COLO829 (cell line): ENCODE measurements at regions not wholly inside any gene's neighbourhood (a gene's known extent, or its start where the extent isn't known, plus 50 kb on each side); places are given as distances from the start of the nearest gene placed in this dataset.
"Not testable (repeated sequence)": the region's sequence is repeated elsewhere in the genome, so short reads cannot be mapped to it uniquely, and the experiment has no call there.

Experiments used
- DNase-seq: peaks from one replicate; pipeline ENCODE4 v3.0.0; 2012; ENCODE audit warnings: low spot score

GRCh38 chr21:16420031-16420724 is 690.4 kb downstream of the USP25 start:
- DNase-seq = no peak

GRCh38 chr21:16421007-16421406 is 691.2 kb downstream of the USP25 start:
- no peak for DNase-seq

DNA sequence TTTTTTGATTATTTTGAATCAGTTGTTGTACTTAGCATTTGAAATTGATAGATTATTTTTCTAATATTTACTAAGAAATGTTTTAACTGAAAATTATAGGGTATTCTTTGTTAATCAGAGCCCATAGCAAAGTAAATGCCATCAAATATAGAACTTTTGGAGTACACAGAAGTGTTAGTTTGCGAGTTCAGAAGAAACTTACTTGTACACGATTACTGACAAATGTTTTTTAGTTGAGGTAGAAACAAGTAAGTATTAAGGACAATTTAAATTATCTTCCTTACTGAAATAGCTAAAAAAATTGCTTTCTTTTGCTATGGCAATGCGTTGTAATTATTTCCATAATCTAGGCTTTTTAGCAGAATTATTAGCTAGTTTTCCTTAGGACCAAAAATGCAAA is 692.2 kb downstream of the USP25 start:
- no peak for DNase-seq

GRCh38 chr21:16422702-16423101 is 692.9 kb downstream of the USP25 start:
- no peak for DNase-seq

GRCh38 chr21:16423921-16424320 is 694.1 kb downstream of the USP25 start:
- DNase-seq = no peak

DNA sequence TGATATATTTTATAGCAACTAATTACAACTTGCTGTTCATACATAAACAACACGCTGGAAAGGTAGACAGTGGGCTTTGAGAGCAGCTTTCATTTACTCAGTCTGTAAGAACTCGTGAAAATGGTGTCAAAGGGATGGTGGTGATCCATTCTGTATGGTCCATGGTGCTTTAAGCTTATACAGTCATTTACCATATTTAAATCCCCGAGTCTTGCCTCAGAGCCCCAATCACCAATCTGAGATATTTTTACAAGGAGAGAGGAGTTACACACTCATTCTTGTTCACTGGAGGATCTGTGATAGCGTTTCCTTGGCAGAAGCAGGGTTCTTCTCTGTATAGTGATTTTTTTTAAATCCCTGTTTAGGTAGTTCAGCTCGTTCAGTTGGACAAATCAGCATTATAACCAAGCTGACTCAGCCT is 694.6 kb downstream of the USP25 start:
- DNase-seq = no peak

DNA sequence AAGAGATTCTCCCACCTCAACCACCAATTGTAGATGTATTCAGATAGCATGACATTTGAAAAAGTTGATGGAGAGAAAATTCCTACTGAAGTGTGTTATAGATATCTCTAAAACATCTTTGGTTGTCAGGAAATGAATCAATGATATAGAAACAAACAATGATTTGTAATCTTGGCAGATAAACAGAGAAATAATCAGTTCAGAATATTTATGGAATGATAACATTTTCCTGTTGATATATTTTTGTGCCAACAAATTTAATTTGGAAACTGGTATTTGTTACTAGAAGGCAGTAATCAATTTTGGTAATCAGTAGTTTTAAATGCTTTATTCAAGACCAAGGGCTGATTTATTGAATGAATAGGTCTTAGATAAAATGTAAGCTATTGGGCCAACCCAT is 695.6 kb downstream of the USP25 start:
- no peak for DNase-seq

DNA sequence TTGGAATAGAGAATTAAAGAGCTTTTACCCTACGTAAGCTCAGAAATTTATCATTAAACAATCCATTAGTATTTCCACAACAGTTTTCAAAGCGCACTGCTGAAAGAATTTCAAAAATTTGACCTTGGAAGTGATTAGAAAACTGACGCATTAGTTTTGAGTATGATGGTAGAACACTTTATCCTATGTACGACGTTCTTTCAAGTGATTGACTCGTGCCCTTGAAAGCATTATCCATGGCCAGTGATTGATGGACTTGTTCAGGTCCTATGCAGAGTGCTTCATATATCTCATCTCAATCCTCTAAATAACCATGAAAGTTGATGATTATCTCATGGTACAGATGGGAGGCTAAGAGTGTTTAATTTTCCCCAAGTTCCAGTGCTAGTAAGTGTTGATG is 697.2 kb downstream of the USP25 start:
- no peak for DNase-seq

DNA sequence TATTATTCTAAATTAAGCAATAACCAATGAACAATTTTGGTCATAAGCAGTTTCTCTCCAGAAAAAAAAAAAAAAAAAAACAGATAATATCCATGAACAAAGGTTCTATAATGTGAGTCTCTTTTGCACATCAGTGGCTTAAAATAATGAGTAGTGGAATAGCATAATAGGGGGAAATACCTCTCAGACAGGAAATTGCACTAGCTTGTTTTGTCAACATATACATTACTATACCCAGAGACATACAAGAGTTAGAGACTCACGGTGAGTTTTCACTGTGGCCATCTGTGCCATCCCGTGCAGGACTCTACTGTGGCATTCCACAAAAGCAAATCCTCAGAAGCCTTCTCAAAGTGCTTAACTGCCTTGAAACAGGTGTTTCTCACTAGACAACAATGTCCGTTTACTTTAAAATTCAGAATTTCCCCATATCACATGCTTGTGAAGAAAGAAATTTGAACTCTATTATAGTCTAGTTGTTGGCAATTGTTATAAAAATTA is 697.9 kb downstream of the USP25 start:
- no peak for DNase-seq

DNA sequence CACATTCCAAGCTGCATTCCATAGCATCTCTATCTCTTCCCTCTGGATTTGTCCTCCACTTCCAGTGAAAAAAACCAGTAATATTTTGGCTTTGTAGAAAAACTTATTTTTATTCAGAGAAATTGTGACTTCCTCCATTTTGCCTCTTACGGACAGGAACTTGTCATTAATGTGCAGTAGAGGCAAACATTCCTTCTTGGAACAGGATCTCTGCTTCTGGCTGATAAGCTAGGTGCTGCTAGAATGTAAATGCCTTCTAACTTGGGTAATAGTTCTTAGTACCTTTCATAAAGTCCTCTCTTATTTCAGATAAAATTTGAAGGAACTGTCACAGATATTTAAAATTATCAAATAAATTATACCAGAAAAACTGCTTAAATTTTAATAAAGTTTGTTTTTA is 707.8 kb downstream of the USP25 start:
- DNase-seq = no peak

DNA sequence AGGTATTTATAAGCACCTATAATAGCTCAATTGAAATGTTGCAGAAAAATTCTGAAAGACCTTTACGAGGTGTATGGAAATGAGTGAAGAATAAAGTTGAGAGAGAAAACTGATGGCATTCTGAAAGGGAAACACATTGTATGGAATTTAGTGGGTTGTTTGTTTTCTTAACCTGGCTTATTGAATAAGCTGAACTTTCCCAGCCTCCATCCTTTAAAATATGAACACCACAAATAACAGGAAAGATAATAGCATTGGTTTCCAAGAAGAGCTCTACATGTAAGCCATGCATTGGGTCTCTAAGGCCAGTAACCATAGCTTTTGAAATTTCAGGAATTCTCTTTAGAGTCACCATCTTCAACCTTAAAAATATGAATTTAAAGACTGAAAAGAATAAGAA is 709.0 kb downstream of the USP25 start:
- DNase-seq = no peak

DNA sequence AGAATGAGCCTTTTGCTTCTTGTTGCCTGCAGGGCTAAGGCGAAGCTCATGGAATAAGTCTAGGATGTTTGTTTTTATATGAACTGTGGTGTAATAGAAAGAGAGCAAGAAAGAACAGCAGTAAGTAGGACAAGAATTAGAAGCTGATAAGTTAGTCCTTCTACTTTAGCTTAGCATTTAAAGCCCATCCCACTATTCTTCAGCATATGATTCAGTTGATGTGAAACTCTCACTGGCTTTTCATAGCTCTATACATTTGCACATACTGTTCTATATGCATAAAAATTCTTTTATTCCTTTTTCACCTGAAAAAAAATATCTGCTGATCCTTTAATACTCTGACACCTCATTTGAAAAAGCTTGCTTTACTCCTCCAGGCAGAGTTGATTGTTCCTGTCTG is 712.0 kb downstream of the USP25 start:
- DNase-seq = no peak

DNA sequence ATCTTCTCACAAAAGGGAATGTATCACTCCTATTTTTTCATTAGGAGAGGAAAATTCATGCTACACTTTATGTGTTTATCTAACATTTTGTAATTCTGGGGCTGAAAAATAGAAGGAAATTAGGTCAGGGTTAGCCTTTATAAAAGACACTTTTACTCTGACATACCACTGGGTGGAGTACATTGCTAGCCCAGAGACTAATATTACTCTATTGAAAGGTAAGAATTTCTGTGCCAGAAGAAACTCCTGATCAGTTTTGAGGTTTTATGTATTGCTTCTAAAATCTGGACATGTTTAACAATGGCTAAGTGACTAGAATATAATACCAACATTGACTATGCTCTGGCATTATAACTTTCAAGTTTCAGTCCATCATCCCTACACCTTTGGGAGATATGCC is 724.6 kb downstream of the USP25 start:
- no peak for DNase-seq

- DNase-seq = no peak
These were observed 725.7 kb downstream of the USP25 start for GRCh38 chr21:16455526-16455925.

GRCh38 chr21:16455978-16456377 is 726.2 kb downstream of the USP25 start:
- no peak for DNase-seq

- DNase-seq = no peak
These were observed 727.7 kb downstream of the USP25 start for GRCh38 chr21:16457498-16457897.

- DNase-seq = no peak
These were observed 731.2 kb downstream of the USP25 start for GRCh38 chr21:16460936-16461335.

DNA sequence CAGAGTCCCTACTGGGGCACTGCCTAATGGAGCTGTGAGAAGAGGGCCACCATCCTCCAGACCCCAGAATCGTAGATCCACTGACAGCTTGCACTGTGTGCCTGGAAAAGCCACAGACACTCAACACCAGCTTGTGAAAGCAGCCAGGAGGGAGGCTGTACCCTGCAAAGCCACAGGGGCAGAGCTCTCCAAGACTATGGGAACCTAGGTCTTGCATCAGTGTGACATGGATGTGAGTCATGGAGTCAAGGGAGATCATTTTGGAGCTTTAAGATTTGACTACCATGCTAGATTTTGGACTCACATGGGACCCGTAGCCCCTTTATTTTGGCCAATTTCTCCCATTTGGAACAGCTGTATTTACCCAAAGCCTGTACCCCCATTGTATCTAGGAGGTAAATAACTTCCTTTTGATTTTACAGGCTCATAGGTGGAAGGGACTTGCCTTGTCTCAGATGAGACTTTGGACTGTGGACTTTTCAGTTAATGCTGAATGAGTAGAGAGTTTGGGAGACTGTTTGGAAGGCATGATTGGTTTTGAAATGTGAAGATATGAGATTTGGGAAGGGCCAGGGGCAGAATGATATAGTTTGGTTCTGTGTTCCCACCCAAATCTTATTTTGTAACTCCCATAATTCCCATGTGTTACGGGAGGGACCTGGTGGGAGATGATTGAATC is 734.6 kb downstream of the USP25 start:
- not testable (repeated sequence) for DNase-seq

DNA sequence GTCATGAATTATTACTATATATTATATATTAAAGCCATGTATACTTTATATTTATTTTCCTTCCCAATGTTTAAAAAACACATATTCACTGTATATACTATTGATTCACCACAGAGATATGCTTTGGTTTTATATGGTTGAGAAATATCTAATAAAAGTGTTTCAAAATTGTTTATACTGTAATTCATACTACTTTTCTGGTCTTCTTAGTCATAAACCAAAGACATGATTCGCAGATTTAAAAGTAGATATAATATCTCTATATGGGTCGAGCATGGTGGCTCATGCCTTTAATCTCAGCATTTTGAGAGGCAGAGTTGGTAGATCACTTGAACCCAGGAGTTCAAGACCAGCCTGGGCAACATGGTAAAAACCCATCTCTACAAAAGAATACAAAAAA is 738.4 kb downstream of the USP25 start:
- no peak for DNase-seq

DNA sequence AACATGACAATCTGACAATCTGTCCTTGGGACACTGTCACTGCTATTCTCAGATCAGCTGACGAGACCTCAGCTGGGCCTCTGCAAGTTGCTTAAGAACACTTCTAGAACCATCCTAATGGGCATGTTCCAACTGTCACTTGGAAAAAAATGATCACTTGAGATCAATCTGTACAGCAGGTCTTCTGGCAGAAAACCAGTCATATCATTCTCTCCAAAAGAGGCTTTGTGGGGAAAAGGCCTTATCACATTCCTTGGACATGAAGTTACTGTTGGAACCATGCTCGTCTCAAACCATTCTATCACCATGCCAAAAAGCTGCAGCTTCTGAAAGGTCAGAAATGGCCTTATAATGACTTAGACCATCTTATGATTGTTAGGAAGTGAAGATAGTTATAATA is 744.2 kb downstream of the USP25 start:
- DNase-seq = no peak

GRCh38 chr21:16476056-16476825 is 746.5 kb downstream of the USP25 start:
- no peak for DNase-seq

GRCh38 chr21:16488042-16488441 is 758.3 kb downstream of the USP25 start:
- no peak for DNase-seq

GRCh38 chr21:16492356-16492755 is 762.6 kb downstream of the USP25 start:
- DNase-seq = no peak
